SKM-1 (cell line): ENCODE measurements at regions not wholly inside any gene's neighbourhood (a gene's known extent, or its start where the extent isn't known, plus 50 kb on each side); places are given as distances from the start of the nearest gene placed in this dataset.

Experiments
- DNase-seq: peaks from one replicate; lab custom pipeline; 2025; ENCODE audit not compliant: unreplicated experiment; lab: John Stamatoyannopoulos, UW

GRCh38 chr1:82752046-82752445 lies 951.3 kb downstream of the ADGRL2 start:
- no peak for DNase-seq

DNA sequence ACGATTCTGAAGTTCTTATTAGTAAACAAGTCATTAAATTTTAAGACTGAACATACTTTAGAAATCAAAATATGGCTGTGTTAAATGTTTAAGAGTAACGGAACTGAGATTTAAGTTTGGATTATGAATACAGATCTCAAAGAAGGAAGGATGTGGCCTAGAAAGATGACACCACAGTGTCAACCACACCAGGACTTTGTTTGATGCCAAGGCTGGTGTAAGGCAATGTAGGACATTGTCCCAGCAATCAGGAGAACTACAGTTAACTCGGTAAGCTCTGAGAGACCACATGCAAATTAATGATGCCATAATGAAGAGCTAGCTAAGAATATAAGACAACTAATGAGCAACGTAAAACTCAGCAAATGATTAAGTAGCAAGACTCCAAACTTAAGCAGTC lies 932.9 kb downstream of the ADGRL2 start:
- DNase-seq, result no peak

GRCh38 chr1:82731216-82731615 lies 930.5 kb downstream of the ADGRL2 start:
- DNase-seq, result no peak

DNA sequence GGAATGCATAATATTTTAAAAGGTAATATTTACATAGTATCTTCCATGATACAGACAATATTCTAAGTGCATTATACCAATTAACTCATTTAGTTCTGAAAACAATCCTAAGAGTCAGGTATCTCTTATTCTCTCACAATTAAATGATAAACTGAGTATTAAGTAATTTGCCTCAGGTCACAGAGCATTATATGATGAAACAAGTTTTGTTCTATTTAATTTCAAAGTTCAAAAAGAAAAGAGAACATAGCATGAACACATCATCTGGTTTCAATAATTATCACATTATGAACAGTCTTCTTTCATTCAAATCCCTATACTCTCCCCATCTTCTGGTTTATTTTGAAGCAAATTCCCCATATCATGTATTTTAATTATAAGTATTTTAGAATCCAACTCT lies 927.5 kb downstream of the ADGRL2 start:
- no peak for DNase-seq

GRCh38 chr1:82724246-82724645 lies 923.5 kb downstream of the ADGRL2 start:
- DNase-seq, result no peak

DNA sequence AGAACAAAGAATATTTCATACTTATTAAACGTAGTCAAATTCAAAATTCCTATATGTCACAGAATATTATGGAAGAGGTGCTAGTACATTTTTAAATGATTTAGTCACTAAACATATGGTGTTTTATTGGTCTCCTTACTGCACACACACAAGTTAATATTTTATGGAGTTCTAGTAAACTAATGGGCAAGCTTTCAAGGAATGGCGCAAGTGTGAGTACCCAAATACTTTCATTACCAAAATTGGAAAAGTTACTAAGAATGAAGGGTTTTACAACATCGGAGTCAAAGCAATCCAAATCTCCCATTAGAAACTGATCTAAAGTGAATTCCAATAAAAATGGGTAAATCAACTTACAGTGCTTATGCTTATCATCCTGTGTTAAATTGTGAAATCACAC lies 921.9 kb downstream of the ADGRL2 start:
- DNase-seq, result no peak

GRCh38 chr1:82721702-82722101 lies 921.0 kb downstream of the ADGRL2 start:
- no peak for DNase-seq

- DNase-seq, result no peak
These were observed 918.1 kb downstream of the ADGRL2 start for GRCh38 chr1:82718719-82719419.

DNA sequence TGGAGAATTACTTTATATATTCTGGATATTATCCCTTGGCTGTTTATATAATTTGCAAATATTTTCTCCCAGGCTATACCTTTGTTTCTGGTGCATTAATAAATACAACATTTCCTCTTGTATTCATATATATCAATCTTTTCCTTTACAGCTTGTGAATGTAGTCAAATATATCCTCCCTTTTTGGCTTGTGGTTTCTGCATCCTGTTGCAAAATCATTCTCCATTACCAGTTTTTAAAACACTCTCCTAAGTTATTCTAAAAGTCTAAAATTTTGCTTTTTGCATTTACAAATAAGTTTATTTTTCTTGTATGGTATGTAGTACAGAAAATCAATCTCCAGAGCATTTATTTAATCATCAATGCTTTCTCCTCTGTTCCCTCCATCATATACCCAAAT lies 909.4 kb downstream of the ADGRL2 start:
- no peak for DNase-seq

DNA sequence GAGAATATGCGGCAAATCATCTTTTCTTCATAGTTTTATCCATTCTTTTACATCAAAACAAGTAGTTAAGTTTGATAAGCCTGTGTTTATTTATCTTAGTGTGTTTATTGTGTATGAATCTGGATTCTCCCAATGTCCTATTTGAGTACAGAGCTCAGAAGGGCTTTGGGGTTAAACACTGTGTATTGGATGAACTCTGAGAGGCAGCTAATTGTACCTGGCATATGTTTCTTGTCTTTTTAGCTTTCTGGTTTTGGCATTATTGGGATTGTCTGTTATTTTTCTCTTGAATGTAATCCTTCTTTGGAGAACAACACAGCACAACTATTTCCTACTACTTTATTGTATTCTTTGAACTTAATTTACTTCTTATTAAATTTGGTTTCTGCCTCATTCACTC lies 906.9 kb downstream of the ADGRL2 start:
- DNase-seq, result no peak

GRCh38 chr1:82706741-82707140 lies 906.0 kb downstream of the ADGRL2 start:
- no peak for DNase-seq

DNA sequence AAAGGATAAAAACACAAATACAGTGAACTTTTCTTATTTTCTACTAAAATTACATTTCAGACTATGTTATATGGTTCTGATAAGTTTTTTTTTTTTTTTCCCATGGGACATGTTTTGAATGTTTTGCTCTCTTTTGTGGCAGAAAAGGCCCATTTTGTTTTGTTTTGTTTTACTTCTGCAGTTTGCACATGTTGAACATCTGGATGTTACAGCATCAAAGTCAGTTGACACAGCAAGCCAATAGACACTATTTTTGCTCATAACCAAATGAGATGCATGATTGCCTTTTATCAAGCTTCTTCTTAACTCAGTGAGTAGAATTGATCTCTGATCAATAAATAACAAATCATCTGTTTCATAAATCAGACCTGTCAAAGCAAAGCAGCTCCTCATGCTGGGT lies 904.2 kb downstream of the ADGRL2 start:
- no peak for DNase-seq

- DNase-seq, result no peak
These were observed 903.7 kb downstream of the ADGRL2 start for GRCh38 chr1:82704393-82704792.

DNA sequence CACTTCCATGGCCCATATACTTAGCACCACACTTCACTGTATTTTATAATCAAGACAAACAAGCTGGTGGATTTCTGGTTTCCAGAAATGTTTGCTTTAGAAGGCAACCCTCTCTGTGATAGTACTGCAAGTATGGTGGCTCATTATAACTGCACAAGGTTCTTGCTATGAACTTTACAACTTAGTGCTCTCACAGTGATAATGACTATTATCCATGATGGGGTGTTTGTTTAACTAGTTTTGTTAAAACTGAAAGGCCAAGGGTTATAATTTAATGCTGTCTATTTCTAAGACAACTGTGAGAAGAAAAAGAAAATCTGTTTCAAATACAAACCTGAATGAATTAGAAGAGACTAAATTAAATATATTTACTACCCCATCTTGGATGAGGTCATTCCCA lies 903.2 kb downstream of the ADGRL2 start:
- DNase-seq, result no peak

DNA sequence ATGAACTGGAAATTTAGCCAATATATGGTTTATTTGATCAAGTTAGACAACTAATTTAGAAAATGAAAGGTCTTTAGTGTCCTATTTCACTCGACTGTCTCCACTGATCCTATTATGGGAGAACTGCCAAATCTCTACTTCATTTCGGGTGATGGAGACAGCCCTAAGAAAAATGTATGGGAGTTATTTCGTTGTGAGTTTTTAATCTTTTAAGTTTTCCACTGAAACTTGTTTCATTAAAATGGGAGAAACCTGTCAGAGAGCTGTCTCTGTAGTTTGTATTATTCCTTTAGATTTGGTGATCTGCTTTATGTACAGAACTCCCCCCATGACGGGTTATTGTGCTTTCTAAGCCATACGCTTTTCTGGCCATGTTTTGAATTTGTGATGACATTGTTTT lies 899.7 kb downstream of the ADGRL2 start:
- no peak for DNase-seq

DNA sequence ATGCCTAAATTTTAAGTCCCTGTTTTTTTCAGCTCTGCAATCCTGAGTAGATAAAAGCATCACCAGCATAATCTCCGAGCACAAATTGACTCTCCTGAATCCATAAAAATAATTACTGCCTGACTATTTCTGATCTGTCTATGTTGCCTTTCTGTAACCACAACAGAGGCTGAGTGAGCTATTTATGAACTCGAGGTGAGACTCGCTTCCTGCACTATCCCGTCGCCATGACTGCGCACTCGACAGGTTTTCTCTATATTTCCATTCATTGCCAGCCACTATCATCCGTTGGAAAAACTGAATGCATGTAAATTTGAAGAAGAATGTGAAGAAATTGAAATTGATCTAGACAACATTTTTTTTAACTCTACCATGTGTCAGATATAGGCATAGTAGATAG lies 897.2 kb downstream of the ADGRL2 start:
- DNase-seq, result no peak

DNA sequence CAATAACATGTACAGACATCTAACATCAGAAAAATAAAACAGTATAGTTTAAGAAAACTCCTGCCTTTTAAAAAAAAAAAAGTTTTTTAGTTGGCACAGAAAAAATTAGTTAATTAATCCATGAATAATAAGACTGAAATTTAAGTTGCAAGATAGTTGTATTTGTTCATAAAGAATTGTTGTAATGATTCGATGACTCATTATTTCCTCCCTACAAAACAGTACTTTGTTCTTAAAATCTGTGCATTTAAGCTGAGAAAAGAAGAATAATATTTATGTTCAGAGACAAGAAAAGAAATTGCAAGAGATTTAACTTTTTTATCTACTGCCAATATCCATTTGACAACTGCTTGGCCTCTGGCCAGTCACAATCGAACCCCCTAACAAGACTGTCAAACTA lies 894.7 kb downstream of the ADGRL2 start:
- no peak for DNase-seq

DNA sequence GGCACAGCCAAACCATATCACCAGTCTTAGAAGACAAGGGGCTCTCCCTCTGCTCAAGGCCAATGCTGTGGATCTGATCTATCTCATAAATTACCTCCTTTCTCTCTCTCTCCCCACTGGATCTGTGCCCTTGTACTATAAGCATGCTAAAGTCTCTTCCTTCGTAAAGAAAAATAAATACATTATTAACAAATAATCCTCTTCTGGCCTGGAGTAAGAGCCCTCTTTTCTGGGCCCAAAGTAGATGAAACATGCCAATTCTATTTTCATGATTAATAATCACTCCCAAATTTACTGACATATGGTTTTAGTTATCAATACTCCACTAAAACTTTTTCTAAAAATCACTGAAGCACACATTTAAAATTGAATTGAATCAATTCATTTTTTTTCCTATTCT lies 889.7 kb downstream of the ADGRL2 start:
- no peak for DNase-seq

GRCh38 chr1:82689217-82689616 lies 888.5 kb downstream of the ADGRL2 start:
- no peak for DNase-seq

DNA sequence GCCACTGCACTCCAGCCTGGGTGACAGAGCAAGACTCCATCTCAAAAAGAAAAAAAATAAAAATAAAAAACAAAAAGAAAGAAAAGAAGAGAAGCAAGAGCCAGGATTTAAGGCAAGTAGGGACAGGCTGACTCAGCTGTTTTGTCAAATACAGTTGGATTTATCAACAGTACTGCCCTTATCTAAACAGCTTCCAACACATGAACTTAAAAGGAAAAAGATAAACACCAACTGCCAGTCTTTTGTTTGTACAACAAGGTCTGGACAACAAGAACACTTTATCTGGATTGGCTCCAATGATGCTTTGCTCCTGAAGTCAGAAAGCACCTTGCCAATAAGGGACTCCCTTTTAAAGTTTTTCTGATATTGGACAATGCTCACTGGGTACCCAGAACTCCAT lies 886.0 kb downstream of the ADGRL2 start:
- DNase-seq, result no peak

- no peak for DNase-seq
These were observed 846.2 kb downstream of the ADGRL2 start for GRCh38 chr1:82646888-82647287.

DNA sequence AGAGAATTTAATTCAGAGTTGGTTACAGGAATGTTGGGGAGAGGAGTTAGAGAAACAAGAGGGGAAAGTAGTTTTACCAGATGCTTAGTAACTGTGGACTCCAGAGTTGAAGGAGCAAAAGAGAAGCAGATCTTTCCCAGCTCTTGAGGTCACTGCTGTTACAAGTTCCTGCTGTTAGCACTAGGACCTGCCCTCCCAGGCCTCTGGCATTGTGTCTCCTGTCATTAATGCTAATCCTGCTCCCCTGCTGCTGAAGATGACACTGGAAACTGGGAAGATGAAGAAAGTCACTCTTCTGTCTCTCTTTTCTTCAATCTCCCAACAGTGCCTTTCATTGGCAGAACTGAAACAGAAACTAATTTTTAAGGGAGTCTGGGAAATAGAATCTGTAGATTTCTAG lies 845.6 kb downstream of the ADGRL2 start:
- no peak for DNase-seq

GRCh38 chr1:82644186-82644915 lies 843.6 kb downstream of the ADGRL2 start:
- DNase-seq, result no peak
